WTC11 (cell line): ENCODE measurements at regions not wholly inside any gene's neighbourhood (a gene's known extent, or its start where the extent isn't known, plus 50 kb on each side); places are given as distances from the start of the nearest gene placed in this dataset.

ENCODE experiments used
- ATAC-seq: fragments of 200-7000 bp; cut with Tn5 transposase; 2 replicates; pipeline ENCODE4 v1.10.0; 2021; ENCODE audit warnings: mild to moderate bottlenecking, moderate library complexity
- CTCF ChIA-PET: fragments of 300-600 bp; sonication (Branson Sonifier 250); formaldehyde crosslinking; loops from one replicate; lab custom pipeline; 2021; ENCODE audit warnings: antibody characterized with exemption; lab: Charles Lee
- POLR2A ChIA-PET: fragments of 350-600 bp; sonication (Branson Sonifier 250); formaldehyde crosslinking; loops from one replicate; lab custom pipeline; 2021; ENCODE audit warnings: antibody characterized with exemption; lab: Charles Lee
- DNase-seq: peaks from one replicate; pipeline ENCODE4 v3.0.0; 2021; ENCODE audit warnings: low spot score
- H3K27ac Mint-ChIP-seq: 2 replicates; pipeline ENCODE4 v1.8.0; 2021; ENCODE audit warnings: mixed read lengths
- H3K27me3 Mint-ChIP-seq: 2 replicates; pipeline ENCODE4 v1.8.0; 2021; ENCODE audit warnings: low read depth, mild to moderate bottlenecking, moderate library complexity, mixed read lengths
- H3K36me3 Mint-ChIP-seq: 2 replicates; pipeline ENCODE4 v1.8.0; 2021; ENCODE audit warnings: mixed read lengths
- H3K4me1 Mint-ChIP-seq: 2 replicates; pipeline ENCODE4 v1.8.0; 2022; ENCODE audit warnings: mixed read lengths
- H3K4me3 Mint-ChIP-seq: 2 replicates; pipeline ENCODE4 v1.8.0; 2021; ENCODE audit warnings: mild to moderate bottlenecking, moderate library complexity, mixed read lengths
- H3K9me3 Mint-ChIP-seq: 2 replicates; pipeline ENCODE4 v1.8.0; 2021; ENCODE audit warnings: mixed read lengths
- CTCF ChIP-seq: fragments of 200-600 bp; IDR thresholded peaks from 2 replicates; pipeline ENCODE4 v1.8.0; 2022; ENCODE audit warnings: antibody characterized with exemption
- E2F5 ChIP-seq: sonication (generic); formaldehyde crosslinking; IDR thresholded peaks from 2 replicates; pipeline ENCODE4 v1.8.1; 2022; ENCODE audit warnings: mild to moderate bottlenecking, moderate library complexity, missing genetic modification reagents
- ELF4 ChIP-seq: sonication (generic); formaldehyde crosslinking; IDR thresholded peaks from 2 replicates; pipeline ENCODE4 v1.8.1; 2022; ENCODE audit warnings: low read depth, mild to moderate bottlenecking, moderate library complexity, missing genetic modification reagents
- EMX1 ChIP-seq: fragments of 250-450 bp; sonication (Bioruptor Pico); IDR thresholded peaks from 2 replicates; pipeline ENCODE4 v1.8.0; 2021; ENCODE audit warnings: mild to moderate bottlenecking
- ERG ChIP-seq: fragments of 250-450 bp; sonication (Bioruptor Pico); IDR thresholded peaks from 2 replicates; pipeline ENCODE4 v1.8.0; 2021; ENCODE audit warnings: mild to moderate bottlenecking
- FOXJ3 ChIP-seq: sonication (generic); formaldehyde crosslinking; IDR thresholded peaks from 2 replicates; pipeline ENCODE4 v1.9.0; 2021; ENCODE audit warnings: missing genetic modification reagents, mild to moderate bottlenecking, borderline replicate concordance
- GRHL2 ChIP-seq: fragments of 250-450 bp; sonication (Bioruptor Pico); IDR thresholded peaks from 2 replicates; pipeline ENCODE4 v1.8.0; 2022; ENCODE audit warnings: mild to moderate bottlenecking, moderate library complexity; ENCODE audit not compliant: insufficient replicate concordance, severe bottlenecking
- IRF1 ChIP-seq: sonication (generic); formaldehyde crosslinking; IDR thresholded peaks from 2 replicates; pipeline ENCODE4 v1.8.0; 2023; ENCODE audit warnings: missing genetic modification reagents
- MAX ChIP-seq: sonication (generic); formaldehyde crosslinking; IDR thresholded peaks from 2 replicates; pipeline ENCODE4 v1.8.0; 2022; ENCODE audit warnings: mild to moderate bottlenecking, missing genetic modification reagents
- NFATC4 ChIP-seq: fragments of 250-450 bp; sonication (Bioruptor Pico); IDR thresholded peaks from 2 replicates; pipeline ENCODE4 v1.9.0; 2021; ENCODE audit warnings: mild to moderate bottlenecking
- NR1H2 ChIP-seq: sonication (generic); formaldehyde crosslinking; IDR thresholded peaks from 2 replicates; pipeline ENCODE4 v1.9.0; 2021; ENCODE audit warnings: mild to moderate bottlenecking, moderate library complexity, missing genetic modification reagents
- SMAD4 ChIP-seq: sonication (generic); formaldehyde crosslinking; IDR thresholded peaks from 2 replicates; pipeline ENCODE4 v1.8.0; 2022; ENCODE audit warnings: mild to moderate bottlenecking, missing genetic modification reagents
- ZMAT4 ChIP-seq: fragments of 250-450 bp; sonication (Bioruptor Pico); IDR thresholded peaks from 2 replicates; pipeline ENCODE4 v1.9.0; 2021; ENCODE audit warnings: mild to moderate bottlenecking
- ZNF263 ChIP-seq: sonication (generic); formaldehyde crosslinking; IDR thresholded peaks from 2 replicates; pipeline ENCODE4 v1.8.1; 2022; ENCODE audit warnings: low read depth, mild to moderate bottlenecking, moderate library complexity, missing genetic modification reagents
- ZNF423 ChIP-seq: fragments of 250-450 bp; sonication (Bioruptor Pico); IDR thresholded peaks from 2 replicates; pipeline ENCODE4 v2.1.2; 2022; ENCODE audit warnings: mild to moderate bottlenecking, moderate library complexity
- TF ChIP-seq, protein P1 (sequence below): sonication (generic); formaldehyde crosslinking; IDR thresholded peaks from 2 replicates; pipeline ENCODE4 v1.8.1; 2022; ENCODE audit warnings: missing genetic modification reagents, borderline replicate concordance
- TF ChIP-seq, protein P2 (sequence below): fragments of 250-450 bp; sonication (Bioruptor Pico); IDR thresholded peaks from 2 replicates; pipeline ENCODE4 v1.9.0; 2021; ENCODE audit warnings: mild to moderate bottlenecking, borderline replicate concordance

DNA sequence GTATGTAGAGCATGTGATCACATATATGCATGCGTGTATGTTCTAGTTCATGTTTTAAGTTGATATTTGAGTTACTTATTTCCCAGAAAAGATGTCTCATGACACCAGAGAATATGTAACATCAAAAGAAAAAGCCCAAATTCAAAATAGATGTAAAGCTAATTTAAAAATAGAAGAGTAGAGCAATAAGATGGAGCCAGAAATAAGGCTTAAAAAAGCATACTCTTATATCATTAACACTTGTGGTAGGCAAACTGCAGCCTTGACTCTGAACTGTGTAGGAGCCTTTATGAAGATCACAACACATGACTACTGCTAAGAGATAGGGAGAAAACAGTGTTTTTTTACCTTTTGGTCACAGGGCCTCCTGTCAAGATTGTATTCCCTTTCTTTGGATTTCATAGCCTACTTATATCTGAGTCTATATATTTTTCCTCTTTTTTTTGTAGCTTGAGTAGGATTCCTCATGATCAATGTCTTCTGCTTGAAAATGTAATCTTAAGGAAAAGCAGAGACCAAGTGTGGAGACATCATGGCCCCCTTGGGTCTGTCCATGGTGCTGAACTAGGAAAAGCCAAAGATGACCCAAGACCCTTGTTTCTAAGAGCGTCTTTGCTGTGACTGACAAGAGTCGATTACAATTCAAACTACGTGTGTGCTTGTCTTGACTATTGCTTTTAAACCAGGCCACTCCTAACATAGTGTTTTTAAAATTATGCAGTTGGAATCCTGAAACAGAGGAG, 390.4 kb downstream of the SHISA9 start:
- no peak overlapping the region for H3K27ac Mint-ChIP-seq
- H3K4me3 Mint-ChIP-seq = no peak overlapping the region
- H3K36me3 Mint-ChIP-seq = no peaks in the 10 kb centered on the region
- ChIA-PET CTCF (no interaction called here), POLR2A (no interaction called here)
- DNase-seq (peak; percentile 52), ATAC-seq (0 out of 2 replicates have a peak, but pooled peaks have one; percentile 32)
- H3K27me3 Mint-ChIP-seq = peaks cover 4% of the 10 kb centered on the region
- H3K9me3 Mint-ChIP-seq = no peaks in the 10 kb centered on the region
- peaks cover 24% of the 10 kb centered on the region for H3K4me1 Mint-ChIP-seq
- no peak for TF ChIP-seq ZNF423 (CRISPR knock-in tag)
- no peak for TF ChIP-seq IRF1 (CRISPR knock-in tag)
- TF ChIP-seq NFATC4 (CRISPR knock-in tag) = no peak
- TF ChIP-seq, protein P1, sequence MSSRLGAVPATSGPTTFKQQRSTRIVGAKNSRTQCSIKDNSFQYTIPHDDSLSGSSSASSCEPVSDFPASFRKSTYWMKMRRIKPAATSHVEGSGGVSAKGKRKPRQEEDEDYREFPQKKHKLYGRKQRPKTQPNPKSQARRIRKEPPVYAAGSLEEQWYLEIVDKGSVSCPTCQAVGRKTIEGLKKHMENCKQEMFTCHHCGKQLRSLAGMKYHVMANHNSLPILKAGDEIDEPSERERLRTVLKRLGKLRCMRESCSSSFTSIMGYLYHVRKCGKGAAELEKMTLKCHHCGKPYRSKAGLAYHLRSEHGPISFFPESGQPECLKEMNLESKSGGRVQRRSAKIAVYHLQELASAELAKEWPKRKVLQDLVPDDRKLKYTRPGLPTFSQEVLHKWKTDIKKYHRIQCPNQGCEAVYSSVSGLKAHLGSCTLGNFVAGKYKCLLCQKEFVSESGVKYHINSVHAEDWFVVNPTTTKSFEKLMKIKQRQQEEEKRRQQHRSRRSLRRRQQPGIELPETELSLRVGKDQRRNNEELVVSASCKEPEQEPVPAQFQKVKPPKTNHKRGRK (CRISPR knock-in tag) = no peak
- TF ChIP-seq GRHL2 (CRISPR knock-in tag) = no peak
- TF ChIP-seq SMAD4 = no peak
- no peak for TF ChIP-seq ZMAT4
- TF ChIP-seq EMX1 (CRISPR knock-in tag) = no peak
- TF ChIP-seq CTCF = no peak
- TF ChIP-seq ERG (CRISPR knock-in tag) = no peak

GRCh38 chr16:13296206-13296605, 394.8 kb downstream of the SHISA9 start:
- DNase-seq (no peak), ATAC-seq (no peak)
- H3K36me3 Mint-ChIP-seq = no peaks in the 10 kb centered on the region
- TF ChIP-seq ZNF263 (CRISPR knock-in tag) = no peak
- TF ChIP-seq NR1H2 = no peak
- TF ChIP-seq FOXJ3 (CRISPR knock-in tag) = no peak
- TF ChIP-seq ELF4 (CRISPR knock-in tag) = no peak
- TF ChIP-seq E2F5 (CRISPR knock-in tag) = no peak
- H3K4me3 Mint-ChIP-seq = no peak overlapping the region
- no peaks in the 10 kb centered on the region; the same call in 1 of the 2 replicates for H3K27me3 Mint-ChIP-seq
- ChIA-PET CTCF (no interaction called here), POLR2A (no interaction called here)
- no peaks in the 10 kb centered on the region for H3K9me3 Mint-ChIP-seq
- H3K27ac Mint-ChIP-seq = no peak overlapping the region; the same call in 1 of the 2 replicates
- H3K4me1 Mint-ChIP-seq = peaks cover 43% of the 10 kb centered on the region

GRCh38 chr16:13298666-13299065, 397.3 kb downstream of the SHISA9 start:
- ATAC-seq (peak; percentile 41; the same call in 1 of the 2 replicates), DNase-seq (peak; percentile 22)
- Mint-ChIP-seq H3K27ac (no peak overlapping the region), H3K9me3 (no peaks in the 10 kb centered on the region), H3K27me3 (no peaks in the 10 kb centered on the region; the same call in 1 of the 2 replicates), H3K4me1 (peaks cover 43% of the 10 kb centered on the region), H3K4me3 (no peak overlapping the region), H3K36me3 (no peaks in the 10 kb centered on the region)
- ChIA-PET POLR2A (no interaction called here), CTCF (no interaction called here)
- TF ChIP-seq CTCF (no peak), ELF4 (CRISPR knock-in tag) (no peak), MAX (CRISPR knock-in tag) (no peak)
- TF ChIP-seq, protein P2, sequence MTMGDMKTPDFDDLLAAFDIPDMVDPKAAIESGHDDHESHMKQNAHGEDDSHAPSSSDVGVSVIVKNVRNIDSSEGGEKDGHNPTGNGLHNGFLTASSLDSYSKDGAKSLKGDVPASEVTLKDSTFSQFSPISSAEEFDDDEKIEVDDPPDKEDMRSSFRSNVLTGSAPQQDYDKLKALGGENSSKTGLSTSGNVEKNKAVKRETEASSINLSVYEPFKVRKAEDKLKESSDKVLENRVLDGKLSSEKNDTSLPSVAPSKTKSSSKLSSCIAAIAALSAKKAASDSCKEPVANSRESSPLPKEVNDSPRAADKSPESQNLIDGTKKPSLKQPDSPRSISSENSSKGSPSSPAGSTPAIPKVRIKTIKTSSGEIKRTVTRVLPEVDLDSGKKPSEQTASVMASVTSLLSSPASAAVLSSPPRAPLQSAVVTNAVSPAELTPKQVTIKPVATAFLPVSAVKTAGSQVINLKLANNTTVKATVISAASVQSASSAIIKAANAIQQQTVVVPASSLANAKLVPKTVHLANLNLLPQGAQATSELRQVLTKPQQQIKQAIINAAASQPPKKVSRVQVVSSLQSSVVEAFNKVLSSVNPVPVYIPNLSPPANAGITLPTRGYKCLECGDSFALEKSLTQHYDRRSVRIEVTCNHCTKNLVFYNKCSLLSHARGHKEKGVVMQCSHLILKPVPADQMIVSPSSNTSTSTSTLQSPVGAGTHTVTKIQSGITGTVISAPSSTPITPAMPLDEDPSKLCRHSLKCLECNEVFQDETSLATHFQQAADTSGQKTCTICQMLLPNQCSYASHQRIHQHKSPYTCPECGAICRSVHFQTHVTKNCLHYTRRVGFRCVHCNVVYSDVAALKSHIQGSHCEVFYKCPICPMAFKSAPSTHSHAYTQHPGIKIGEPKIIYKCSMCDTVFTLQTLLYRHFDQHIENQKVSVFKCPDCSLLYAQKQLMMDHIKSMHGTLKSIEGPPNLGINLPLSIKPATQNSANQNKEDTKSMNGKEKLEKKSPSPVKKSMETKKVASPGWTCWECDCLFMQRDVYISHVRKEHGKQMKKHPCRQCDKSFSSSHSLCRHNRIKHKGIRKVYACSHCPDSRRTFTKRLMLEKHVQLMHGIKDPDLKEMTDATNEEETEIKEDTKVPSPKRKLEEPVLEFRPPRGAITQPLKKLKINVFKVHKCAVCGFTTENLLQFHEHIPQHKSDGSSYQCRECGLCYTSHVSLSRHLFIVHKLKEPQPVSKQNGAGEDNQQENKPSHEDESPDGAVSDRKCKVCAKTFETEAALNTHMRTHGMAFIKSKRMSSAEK (CRISPR knock-in tag) = no peak
